SK-N-SH (cell line): ENCODE measurements at regions not wholly inside any gene's neighbourhood (a gene's known extent, or its start where the extent isn't known, plus 50 kb on each side); places are given as distances from the start of the nearest gene placed in this dataset.

Source experiments
- EP300 ChIP-seq, 2 experiments: IDR thresholded peaks; 2 replicates each; pipeline versions ENCODE4 v1.4.0 to v1.6.1; 2012; ENCODE audit warnings: borderline replicate concordance in 1 of 2, low read depth in 1 of 2, low read length in 1 of 2
- EZH2phosphoT487 ChIP-seq: fragments of 200-600 bp; sonication (generic); IDR thresholded peaks from 2 replicates; pipeline ENCODE4 v1.6.1; 2017; ENCODE audit warnings: low read depth, mixed run types, mild to moderate bottlenecking, antibody characterized with exemption, moderate library complexity, borderline replicate concordance
- NRF1 ChIP-seq: IDR thresholded peaks from 2 replicates; pipeline ENCODE4 v1.6.1; 2012; ENCODE audit warnings: low read depth, mild to moderate bottlenecking, low read length
- POLR2AphosphoS5 ChIP-seq: IDR thresholded peaks from 2 replicates; pipeline ENCODE4 v1.6.1; 2012; ENCODE audit warnings: low read depth, low read length
- SIN3A ChIP-seq: IDR thresholded peaks from 2 replicates; pipeline ENCODE4 v1.6.1; 2012; ENCODE audit warnings: low read depth, mild to moderate bottlenecking, low read length, moderate library complexity, borderline replicate concordance
- TAF1 ChIP-seq: IDR thresholded peaks from 2 replicates; pipeline ENCODE4 v1.6.1; 2012; ENCODE audit warnings: low read depth, mild to moderate bottlenecking, low read length, moderate library complexity, borderline replicate concordance
- TEAD4 ChIP-seq: IDR thresholded peaks from 2 replicates; pipeline ENCODE4 v1.4.0; 2012; ENCODE audit warnings: mild to moderate bottlenecking, borderline replicate concordance; ENCODE audit not compliant: insufficient read depth
- TF ChIP-seq, protein P1 (sequence below): fragments of 150-350 bp; IDR thresholded peaks from 2 replicates; pipeline ENCODE4 v1.6.1; 2017; ENCODE audit warnings: antibody characterized with exemption, low read length, low read depth, borderline replicate concordance
- TF ChIP-seq, protein P2 (sequence below): IDR thresholded peaks from 2 replicates; pipeline ENCODE4 v1.4.0; 2012; ENCODE audit warnings: low read depth
- TF ChIP-seq, protein P3 (sequence below): fragments of 200-600 bp; sonication (generic); IDR thresholded peaks from 2 replicates; pipeline ENCODE4 v1.6.1; 2017; ENCODE audit warnings: antibody characterized with exemption, mild to moderate bottlenecking, moderate library complexity
- TF ChIP-seq, protein P4 (sequence below): IDR thresholded peaks from 2 replicates; pipeline ENCODE4 v1.6.1; 2012; ENCODE audit warnings: mild to moderate bottlenecking, low read depth, low read length, moderate library complexity

DNA sequence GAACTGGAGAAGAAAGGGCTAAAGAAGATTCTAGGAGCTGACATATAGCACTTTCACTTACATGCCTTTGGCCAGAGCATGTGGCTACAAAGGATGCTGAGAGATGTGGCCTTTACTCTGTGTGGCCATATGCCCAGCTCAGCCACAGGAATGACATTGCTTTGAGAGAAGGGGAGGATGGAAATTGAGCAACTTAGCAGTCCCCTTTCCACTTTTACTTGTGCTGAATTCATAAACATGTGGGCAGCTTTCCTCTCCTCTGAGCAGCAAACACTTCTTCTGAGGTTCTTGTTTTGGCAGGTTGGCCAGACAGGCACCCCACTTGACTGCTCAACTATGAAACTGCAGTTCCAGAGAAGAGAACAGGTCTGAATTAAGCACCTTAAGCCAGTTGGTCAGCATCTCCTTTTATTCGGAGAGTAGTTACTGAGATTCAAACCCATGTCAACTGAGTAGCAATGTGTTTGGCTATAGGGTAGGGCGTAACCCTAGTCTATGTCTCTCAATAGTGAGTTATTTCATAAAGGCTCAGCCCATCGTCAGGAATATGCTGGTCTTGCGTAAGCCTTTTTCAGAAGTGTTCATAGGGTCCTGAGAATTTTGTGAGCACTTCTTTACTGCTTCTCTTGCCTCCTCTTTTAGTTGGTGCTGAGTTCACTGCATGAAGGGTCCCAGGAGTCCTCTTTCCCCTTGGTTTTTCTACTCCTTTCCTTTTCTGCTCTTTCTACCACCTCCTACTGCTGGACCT is 134.5 kb downstream of the PALM2AKAP2 start:
- TF ChIP-seq TAF1 (no peak), EZH2phosphoT487 (no peak), NRF1 (no peak), SIN3A (no peak), EP300 (IDR thresholded peaks at IDR 0.05; ENCODE audit: borderline replicate concordance in 1 of 2, low read depth in 1 of 2, low read length in 1 of 2) (no peak), TEAD4 (no peak), POLR2AphosphoS5 (no peak)
- TF ChIP-seq, protein P1, sequence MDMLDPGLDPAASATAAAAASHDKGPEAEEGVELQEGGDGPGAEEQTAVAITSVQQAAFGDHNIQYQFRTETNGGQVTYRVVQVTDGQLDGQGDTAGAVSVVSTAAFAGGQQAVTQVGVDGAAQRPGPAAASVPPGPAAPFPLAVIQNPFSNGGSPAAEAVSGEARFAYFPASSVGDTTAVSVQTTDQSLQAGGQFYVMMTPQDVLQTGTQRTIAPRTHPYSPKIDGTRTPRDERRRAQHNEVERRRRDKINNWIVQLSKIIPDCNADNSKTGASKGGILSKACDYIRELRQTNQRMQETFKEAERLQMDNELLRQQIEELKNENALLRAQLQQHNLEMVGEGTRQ: no peak
- TF ChIP-seq, protein P2, sequence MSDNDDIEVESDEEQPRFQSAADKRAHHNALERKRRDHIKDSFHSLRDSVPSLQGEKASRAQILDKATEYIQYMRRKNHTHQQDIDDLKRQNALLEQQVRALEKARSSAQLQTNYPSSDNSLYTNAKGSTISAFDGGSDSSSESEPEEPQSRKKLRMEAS: no peak
- TF ChIP-seq, protein P3, sequence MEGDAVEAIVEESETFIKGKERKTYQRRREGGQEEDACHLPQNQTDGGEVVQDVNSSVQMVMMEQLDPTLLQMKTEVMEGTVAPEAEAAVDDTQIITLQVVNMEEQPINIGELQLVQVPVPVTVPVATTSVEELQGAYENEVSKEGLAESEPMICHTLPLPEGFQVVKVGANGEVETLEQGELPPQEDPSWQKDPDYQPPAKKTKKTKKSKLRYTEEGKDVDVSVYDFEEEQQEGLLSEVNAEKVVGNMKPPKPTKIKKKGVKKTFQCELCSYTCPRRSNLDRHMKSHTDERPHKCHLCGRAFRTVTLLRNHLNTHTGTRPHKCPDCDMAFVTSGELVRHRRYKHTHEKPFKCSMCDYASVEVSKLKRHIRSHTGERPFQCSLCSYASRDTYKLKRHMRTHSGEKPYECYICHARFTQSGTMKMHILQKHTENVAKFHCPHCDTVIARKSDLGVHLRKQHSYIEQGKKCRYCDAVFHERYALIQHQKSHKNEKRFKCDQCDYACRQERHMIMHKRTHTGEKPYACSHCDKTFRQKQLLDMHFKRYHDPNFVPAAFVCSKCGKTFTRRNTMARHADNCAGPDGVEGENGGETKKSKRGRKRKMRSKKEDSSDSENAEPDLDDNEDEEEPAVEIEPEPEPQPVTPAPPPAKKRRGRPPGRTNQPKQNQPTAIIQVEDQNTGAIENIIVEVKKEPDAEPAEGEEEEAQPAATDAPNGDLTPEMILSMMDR: no peak
- TF ChIP-seq, protein P4, sequence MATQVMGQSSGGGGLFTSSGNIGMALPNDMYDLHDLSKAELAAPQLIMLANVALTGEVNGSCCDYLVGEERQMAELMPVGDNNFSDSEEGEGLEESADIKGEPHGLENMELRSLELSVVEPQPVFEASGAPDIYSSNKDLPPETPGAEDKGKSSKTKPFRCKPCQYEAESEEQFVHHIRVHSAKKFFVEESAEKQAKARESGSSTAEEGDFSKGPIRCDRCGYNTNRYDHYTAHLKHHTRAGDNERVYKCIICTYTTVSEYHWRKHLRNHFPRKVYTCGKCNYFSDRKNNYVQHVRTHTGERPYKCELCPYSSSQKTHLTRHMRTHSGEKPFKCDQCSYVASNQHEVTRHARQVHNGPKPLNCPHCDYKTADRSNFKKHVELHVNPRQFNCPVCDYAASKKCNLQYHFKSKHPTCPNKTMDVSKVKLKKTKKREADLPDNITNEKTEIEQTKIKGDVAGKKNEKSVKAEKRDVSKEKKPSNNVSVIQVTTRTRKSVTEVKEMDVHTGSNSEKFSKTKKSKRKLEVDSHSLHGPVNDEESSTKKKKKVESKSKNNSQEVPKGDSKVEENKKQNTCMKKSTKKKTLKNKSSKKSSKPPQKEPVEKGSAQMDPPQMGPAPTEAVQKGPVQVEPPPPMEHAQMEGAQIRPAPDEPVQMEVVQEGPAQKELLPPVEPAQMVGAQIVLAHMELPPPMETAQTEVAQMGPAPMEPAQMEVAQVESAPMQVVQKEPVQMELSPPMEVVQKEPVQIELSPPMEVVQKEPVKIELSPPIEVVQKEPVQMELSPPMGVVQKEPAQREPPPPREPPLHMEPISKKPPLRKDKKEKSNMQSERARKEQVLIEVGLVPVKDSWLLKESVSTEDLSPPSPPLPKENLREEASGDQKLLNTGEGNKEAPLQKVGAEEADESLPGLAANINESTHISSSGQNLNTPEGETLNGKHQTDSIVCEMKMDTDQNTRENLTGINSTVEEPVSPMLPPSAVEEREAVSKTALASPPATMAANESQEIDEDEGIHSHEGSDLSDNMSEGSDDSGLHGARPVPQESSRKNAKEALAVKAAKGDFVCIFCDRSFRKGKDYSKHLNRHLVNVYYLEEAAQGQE: no peak
